GM12878 (cell line): ENCODE measurements at regions not wholly inside any gene's neighbourhood (a gene's known extent, or its start where the extent isn't known, plus 50 kb on each side); places are given as distances from the start of the nearest gene placed in this dataset.

Experiments used
- BHLHE40 ChIP-seq, 2 experiments: fragments of 450-650 bp in 1 of 2; IDR thresholded peaks; 2 replicates each; pipeline ENCODE4 v1.6.1; 2011 to 2017; ENCODE audit warnings: low read depth in 2 of 2, borderline replicate concordance in 1 of 2, improper control_type of control experiment in 1 of 2, low read length in 1 of 2, mild to moderate bottlenecking in 1 of 2
- CBFB ChIP-seq: IDR thresholded peaks from 2 replicates; pipeline ENCODE4 v1.6.1; 2016; ENCODE audit warnings: antibody characterized with exemption, low read depth
- CREM ChIP-seq: IDR thresholded peaks from 2 replicates; pipeline ENCODE4 v1.6.1; 2014; ENCODE audit warnings: antibody characterized with exemption, low read depth
- FOXM1 ChIP-seq: IDR thresholded peaks from 2 replicates; pipeline ENCODE4 v1.6.1; 2012; ENCODE audit warnings: low read depth, mild to moderate bottlenecking, inconsistent platforms, low read length, moderate library complexity
- GABPA ChIP-seq: IDR thresholded peaks from 2 replicates; pipeline ENCODE4 v1.6.1; 2014; ENCODE audit warnings: antibody characterized with exemption, low read depth, mild to moderate bottlenecking, inconsistent platforms
- HSF1 ChIP-seq: fragments of 150-350 bp; IDR thresholded peaks from 2 replicates; pipeline ENCODE4 v1.6.1; 2014; ENCODE audit warnings: mild to moderate bottlenecking, low read depth, low read length
- JUNB ChIP-seq: IDR thresholded peaks from 2 replicates; pipeline ENCODE4 v1.6.1; 2016; ENCODE audit warnings: antibody characterized with exemption, mild to moderate bottlenecking
- NBN ChIP-seq: fragments of 450-650 bp; IDR thresholded peaks from 2 replicates; pipeline ENCODE4 v1.6.1; 2016
- PRDM15 ChIP-seq: fragments of 450-650 bp; formaldehyde crosslinking; IDR thresholded peaks from 2 replicates; pipeline ENCODE4 v1.4.0; 2020; ENCODE audit warnings: mild to moderate bottlenecking, moderate library complexity
- SKIL ChIP-seq: fragments of 450-650 bp; IDR thresholded peaks from 2 replicates; pipeline ENCODE4 v1.6.1; 2017; ENCODE audit warnings: mild to moderate bottlenecking, low read depth, inconsistent platforms; ENCODE audit not compliant: poor library complexity, severe bottlenecking
- SMAD5 ChIP-seq: IDR thresholded peaks from 2 replicates; pipeline ENCODE4 v1.6.1; 2016; ENCODE audit warnings: antibody characterized with exemption, low read depth
- ZBED1 ChIP-seq: IDR thresholded peaks from 2 replicates; pipeline ENCODE4 v1.6.1; 2016; ENCODE audit warnings: borderline replicate concordance

GRCh38 chr6:99836471-99836870, 157.6 kb downstream of the MCHR2 start (continued):
- TF ChIP-seq FOXM1 (no peak), CBFB (no peak), GABPA (no peak), ZBED1 (no peak), HSF1 (no peak), CREM (no peak), BHLHE40 (IDR thresholded peaks at IDR 0.05; ENCODE audit: borderline replicate concordance in 1 of 2, low read depth in 2 of 2, low read length in 1 of 2) (no peak), SKIL (no peak), JUNB (no peak), SMAD5 (no peak), PRDM15 (no peak), NBN (no peak)
